H9 (cell line): ENCODE measurements at regions not wholly inside any gene's neighbourhood (a gene's known extent, or its start where the extent isn't known, plus 50 kb on each side); places are given as distances from the start of the nearest gene placed in this dataset.

ENCODE experiments used
- DNase-seq: peaks from one replicate; pipeline ENCODE4 v3.0.0-alpha.2; 2017
- H2AFZ ChIP-seq: one replicate; pipeline ENCODE4 v1.6.1; 2013; ENCODE audit warnings: mild to moderate bottlenecking, low read length, control low read depth, moderate library complexity
- H2AK5ac ChIP-seq: 2 replicates; pipeline ENCODE4 v1.6.1; 2013; ENCODE audit warnings: low read length, control low read depth, mixed read lengths; ENCODE audit not compliant: insufficient read length
- H2BK120ac ChIP-seq: one replicate; pipeline ENCODE4 v1.6.1; 2013; ENCODE audit warnings: low read depth, mild to moderate bottlenecking, low read length, control low read depth, inconsistent platforms; ENCODE audit not compliant: poor library complexity, severe bottlenecking
- H2BK12ac ChIP-seq: 2 replicates; pipeline ENCODE4 v1.6.1; 2013; ENCODE audit warnings: low read length, control low read depth, mixed read lengths, low read depth; ENCODE audit not compliant: insufficient read length
- H2BK15ac ChIP-seq: 2 replicates; pipeline ENCODE4 v1.6.1; 2013; ENCODE audit warnings: low read depth, low read length, control low read depth
- H2BK20ac ChIP-seq: one replicate; pipeline ENCODE4 v1.6.1; 2013; ENCODE audit warnings: low read depth, mild to moderate bottlenecking, low read length, control low read depth, inconsistent platforms; ENCODE audit not compliant: poor library complexity, severe bottlenecking
- H2BK5ac ChIP-seq: 2 replicates; pipeline ENCODE4 v1.6.1; 2013; ENCODE audit warnings: low read length, control low read depth, mixed read lengths; ENCODE audit not compliant: insufficient read length
- H3K14ac ChIP-seq: 2 replicates; pipeline ENCODE4 v1.6.1; 2013; ENCODE audit warnings: low read length, control low read depth; ENCODE audit not compliant: insufficient read depth
- H3K18ac ChIP-seq: 2 replicates; pipeline ENCODE4 v1.6.1; 2013; ENCODE audit warnings: low read depth, mild to moderate bottlenecking, mixed read lengths, low read length, control low read depth; ENCODE audit not compliant: insufficient read length
- H3K23ac ChIP-seq: 2 replicates; pipeline ENCODE4 v1.6.1; 2013; ENCODE audit warnings: low read length, control low read depth, mixed read lengths, low read depth; ENCODE audit not compliant: insufficient read length
- H3K23me2 ChIP-seq: 2 replicates; pipeline ENCODE4 v1.6.1; 2013; ENCODE audit warnings: low read depth, mild to moderate bottlenecking, mixed read lengths, low read length, control low read depth; ENCODE audit not compliant: insufficient read length, poor library complexity, severe bottlenecking
- H3K27ac ChIP-seq: 2 replicates; pipeline ENCODE4 v1.5.1; 2013; ENCODE audit warnings: low read length, control low read depth, mixed read lengths, low read depth; ENCODE audit not compliant: insufficient read length
- H3K27me3 ChIP-seq: 2 replicates; pipeline ENCODE4 v1.6.1; 2013; ENCODE audit warnings: low read length, control low read depth, inconsistent platforms; ENCODE audit not compliant: insufficient read depth
- H3K4ac ChIP-seq: 2 replicates; pipeline ENCODE4 v1.6.1; 2013; ENCODE audit warnings: low read depth, mild to moderate bottlenecking, control low read depth, inconsistent platforms, low read length, moderate library complexity
- H3K4me1 ChIP-seq: 2 replicates; pipeline ENCODE4 v1.6.1; 2013; ENCODE audit warnings: low read length, control low read depth, inconsistent platforms; ENCODE audit not compliant: insufficient read depth
- H3K4me2 ChIP-seq: 2 replicates; pipeline ENCODE4 v1.6.1; 2013; ENCODE audit warnings: low read length, control low read depth, mixed read lengths; ENCODE audit not compliant: insufficient read length, insufficient read depth
- H3K56ac ChIP-seq: 2 replicates; pipeline ENCODE4 v1.6.1; 2013; ENCODE audit warnings: low read depth, mild to moderate bottlenecking, mixed read lengths, low read length, control low read depth; ENCODE audit not compliant: insufficient read length
- H3K79me1 ChIP-seq: 2 replicates; pipeline ENCODE4 v1.6.1; 2013; ENCODE audit warnings: low read depth, mild to moderate bottlenecking, moderate library complexity, low read length, control low read depth, inconsistent platforms; ENCODE audit not compliant: insufficient read depth, poor library complexity, severe bottlenecking
- H3K79me2 ChIP-seq: 2 replicates; pipeline ENCODE4 v1.6.1; 2013; ENCODE audit warnings: low read length, control low read depth, inconsistent platforms; ENCODE audit not compliant: insufficient read depth
- H3K9ac ChIP-seq: 2 replicates; pipeline ENCODE4 v1.6.1; 2013; ENCODE audit warnings: low read length, control low read depth, mixed read lengths; ENCODE audit not compliant: insufficient read length; ENCODE audit errors: extremely low read depth
- H3K9me3 ChIP-seq: one replicate; pipeline ENCODE4 v1.6.1; 2013; ENCODE audit warnings: low read depth, low read length, inconsistent platforms; ENCODE audit not compliant: control insufficient read depth
- H3T11ph ChIP-seq: one replicate; pipeline ENCODE4 v1.6.1; 2013; ENCODE audit warnings: mild to moderate bottlenecking, low read length, control low read depth, inconsistent platforms
- H4K20me1 ChIP-seq: one replicate; pipeline ENCODE4 v1.6.1; 2013; ENCODE audit not compliant: control insufficient read depth, insufficient read length, insufficient read depth
- H4K5ac ChIP-seq: 2 replicates; pipeline ENCODE4 v1.6.1; 2013; ENCODE audit warnings: low read depth, mild to moderate bottlenecking, mixed read lengths, low read length, control low read depth; ENCODE audit not compliant: insufficient read length
- H4K8ac ChIP-seq: replicated peaks from 2 replicates; pipeline ENCODE4 v1.6.1; 2013; ENCODE audit warnings: low read length, control low read depth, mixed read lengths, low read depth; ENCODE audit not compliant: insufficient read length
- H4K91ac ChIP-seq: 2 replicates; pipeline ENCODE4 v1.6.1; 2013; ENCODE audit warnings: low read depth, mild to moderate bottlenecking, moderate library complexity, mixed read lengths, low read length, control low read depth; ENCODE audit not compliant: insufficient read length
- H3K27ac Mint-ChIP-seq, 3 experiments: 2 replicates in 2 of 3; 3 replicates in 1 of 3; pipeline ENCODE4 v1.8.0; 2020 to 2021; ENCODE audit warnings: mixed read lengths in 3 of 3, mild to moderate bottlenecking in 1 of 3, moderate library complexity in 1 of 3
- H3K27me3 Mint-ChIP-seq: 2 replicates; pipeline ENCODE4 v1.8.0; 2021; ENCODE audit warnings: low read depth, mild to moderate bottlenecking, moderate library complexity, mixed read lengths
- H3K36me3 Mint-ChIP-seq, 3 experiments: 2 replicates in 2 of 3; 3 replicates in 1 of 3; pipeline ENCODE4 v1.8.0; 2020 to 2021; ENCODE audit warnings: low read depth in 3 of 3, mixed read lengths in 3 of 3; ENCODE audit not compliant: insufficient read depth in 1 of 3
- H3K4me1 Mint-ChIP-seq, 2 experiments: 2 replicates each; pipeline ENCODE4 v1.8.0; 2020; ENCODE audit warnings: mixed read lengths in 2 of 2
- H3K4me3 Mint-ChIP-seq, 2 experiments: 2 replicates in 1 of 2; 3 replicates in 1 of 2; pipeline ENCODE4 v1.8.0; 2020 to 2021; ENCODE audit warnings: mild to moderate bottlenecking in 2 of 2, mixed read lengths in 2 of 2, moderate library complexity in 1 of 2
- H3K9me3 Mint-ChIP-seq, 2 experiments: 2 replicates in 1 of 2; 3 replicates in 1 of 2; pipeline ENCODE4 v1.8.0; 2020; ENCODE audit warnings: mild to moderate bottlenecking in 2 of 2, mixed read lengths in 2 of 2, moderate library complexity in 1 of 2
- CTCF ChIP-seq: fragments of 200-600 bp; sonication (generic); conservative IDR thresholded peaks from 3 replicates; pipeline ENCODE4 v1.8.0; 2021; ENCODE audit warnings: antibody characterized with exemption, mild to moderate bottlenecking
- WGBS: extraction: QIAGEN DNeasy Blood & Tissue Kit; methylation state at CpG from one replicate; pipeline ENCODE4 v1.1.7; 2013; ENCODE audit warnings: missing lambda C conversion rate, low lambda C conversion rate, mixed read lengths; ENCODE audit not compliant: insufficient read length; ENCODE audit errors: extremely low coverage; 5-methylcytosine and 5-hydroxymethylcytosine counted together

- no peak overlapping the region for H2BK20ac ChIP-seq
- H2BK15ac ChIP-seq = no peak overlapping the region
- no peaks in the 10 kb centered on the region for H3K9me3 ChIP-seq
- Mint-ChIP-seq H3K4me1 (peaks cover 14 to 29% of the 10 kb centered on the region in 2 experiments), H3K27me3 (no peaks in the 10 kb centered on the region), H3K27ac (no peak overlapping the region), H3K4me3 (no peak overlapping the region), H3K36me3 (peaks cover 0 to 19% (median 2%) of the 10 kb centered on the region in 3 experiments; a peak in 4 of 7 replicates), H3K9me3 (peaks cover 6 to 9% of the 10 kb centered on the region in 2 experiments; a peak in 4 of 5 replicates)
- no peak overlapping the region for H2BK5ac ChIP-seq
- H4K5ac ChIP-seq = no peak overlapping the region
- no peak overlapping the region for H4K91ac ChIP-seq
- H4K8ac ChIP-seq = no peak overlapping the region
- H3K27me3 ChIP-seq = no peaks in the 10 kb centered on the region
- H3K27ac ChIP-seq = no peak overlapping the region
- H3K14ac ChIP-seq = no peak overlapping the region
- H3K18ac ChIP-seq = no peak overlapping the region
- no peak overlapping the region for H3K23ac ChIP-seq
- no peak overlapping the region for H2BK12ac ChIP-seq
- no peak overlapping the region for H3K4ac ChIP-seq
- H3K79me2 ChIP-seq = no peaks in the 10 kb centered on the region
- no peak overlapping the region for H3T11ph ChIP-seq
- no peak overlapping the region for H2AFZ ChIP-seq
- H3K23me2 ChIP-seq = no peaks in the 10 kb centered on the region
- H4K20me1 ChIP-seq = no peaks in the 10 kb centered on the region
- no peak overlapping the region for H2BK120ac ChIP-seq
- no peak overlapping the region for H2AK5ac ChIP-seq
- peaks cover 7% of the 10 kb centered on the region; the same call in 1 of the 2 replicates for H3K4me1 ChIP-seq
- DNase-seq = no peak
- WGBS = no CpG with 5 or more reads among the region's 1 CpG
- H3K4me2 ChIP-seq = no peak overlapping the region
- no peak overlapping the region for H3K9ac ChIP-seq
- TF ChIP-seq CTCF = no peak
- no peaks in the 10 kb centered on the region for H3K79me1 ChIP-seq
- no peak overlapping the region for H3K56ac ChIP-seq
Measured at GRCh38 chr9:12457237-12457636, 235.9 kb upstream of the TYRP1 start.
